HG03469 (cell line): ENCODE measurements at regions not wholly inside any gene's neighbourhood (a gene's known extent, or its start where the extent isn't known, plus 50 kb on each side); places are given as distances from the start of the nearest gene placed in this dataset.
"Not testable (repeated sequence)": the region's sequence is repeated elsewhere in the genome, so short reads cannot be mapped to it uniquely, and the experiment has no call there.

Source experiments
- ATAC-seq: cut with Tn5 transposase; IDR thresholded peaks from one replicate; pipeline ENCODE4 v1.9.1; 2021; ENCODE audit warnings: mild to moderate bottlenecking, moderate library complexity, moderate number of reproducible peaks; ENCODE audit not compliant: unreplicated experiment

GRCh38 chrX:54615109-54615508 lies 85.1 kb downstream of the GNL3L start:
- no peak for ATAC-seq

- ATAC-seq = no peak
Observed at GRCh38 chrX:54633641-54634040, 103.6 kb downstream of the GNL3L start.

GRCh38 chrX:54639018-54639345 lies 109.0 kb downstream of the GNL3L start:
- no peak for ATAC-seq

- ATAC-seq = peak; percentile 86
Observed at GRCh38 chrX:54639346-54640102, 109.5 kb downstream of the GNL3L start.

GRCh38 chrX:54640103-54640690 lies 110.2 kb downstream of the GNL3L start:
- no peak for ATAC-seq

GRCh38 chrX:54640736-54641135 lies 110.7 kb downstream of the GNL3L start:
- ATAC-seq = no peak

- ATAC-seq = no peak
Observed at GRCh38 chrX:54641530-54641929, 111.5 kb downstream of the GNL3L start.

GRCh38 chrX:54647607-54648006 lies 117.6 kb downstream of the GNL3L start:
- not testable (repeated sequence) for ATAC-seq

GRCh38 chrX:54659547-54659946 lies 129.5 kb downstream of the GNL3L start:
- no peak for ATAC-seq

GRCh38 chrX:54675762-54676161 lies 122.3 kb downstream of the ITIH6 start:
- no peak for ATAC-seq

GRCh38 chrX:54695231-54695630 lies 102.8 kb downstream of the ITIH6 start:
- no peak for ATAC-seq

- ATAC-seq = peak; percentile 98
Observed at GRCh38 chrX:54695816-54696487, 102.1 kb downstream of the ITIH6 start.
